GM12865 (cell line): ENCODE measurements at regions not wholly inside any gene's neighbourhood (a gene's known extent, or its start where the extent isn't known, plus 50 kb on each side); places are given as distances from the start of the nearest gene placed in this dataset.

Experiments
- DNase-seq: peaks from one replicate; pipeline ENCODE4 v3.0.0; 2010; ENCODE audit warnings: low read depth
- H3K4me3 ChIP-seq: 2 replicates; pipeline ENCODE4 v1.5.1; 2011; ENCODE audit warnings: mild to moderate bottlenecking, low read depth, low read length, control low read depth
- CTCF ChIP-seq: IDR thresholded peaks from 2 replicates; pipeline ENCODE4 v1.5.1; 2011; ENCODE audit warnings: low read length, control low read depth, low read depth, inconsistent platforms; ENCODE audit not compliant: insufficient read depth; ENCODE audit errors: missing control alignments

GRCh38 chr16:85485379-85485778, 127.7 kb upstream of the GSE1 start:
- H3K4me3 ChIP-seq = no peak overlapping the region
- no peak for DNase-seq
- no peak for TF ChIP-seq CTCF

GRCh38 chr16:85486256-85486915, 126.7 kb upstream of the GSE1 start:
- no peak overlapping the region for H3K4me3 ChIP-seq
- DNase-seq = no peak
- TF ChIP-seq CTCF = no peak

GRCh38 chr16:85488414-85488813, 124.7 kb upstream of the GSE1 start:
- DNase-seq = no peak
- no peak for TF ChIP-seq CTCF
- H3K4me3 ChIP-seq = no peak overlapping the region

GRCh38 chr16:85490407-85491057, 122.6 kb upstream of the GSE1 start:
- H3K4me3 ChIP-seq = no peak overlapping the region
- no peak for TF ChIP-seq CTCF

GRCh38 chr16:85491058-85491771, 121.9 kb upstream of the GSE1 start:
- TF ChIP-seq CTCF = peak; percentile 98
- no peak overlapping the region for H3K4me3 ChIP-seq
- peak; percentile 66 for DNase-seq

More at GRCh38 chr16:85490407-85491057, 122.6 kb upstream of the GSE1 start:
- DNase-seq = no peak

GRCh38 chr16:85491798-85492294, 121.3 kb upstream of the GSE1 start:
- no peak for TF ChIP-seq CTCF
- no peak overlapping the region for H3K4me3 ChIP-seq
- DNase-seq = no peak
